Ascending aorta (tissue), 2 donors: ENCODE measurements at regions not wholly inside any gene's neighbourhood (a gene's known extent, or its start where the extent isn't known, plus 50 kb on each side); places are given as distances from the start of the nearest gene placed in this dataset.

Source experiments
- DNase-seq, 2 donors: peaks; one replicate each; pipeline ENCODE4 v3.0.0-alpha.2; 2019; ENCODE audit warnings: low spot score in 2 of 2
- H3K27ac ChIP-seq, 2 donors: fragments of 200-600 bp; sonication (generic); one replicate each; pipeline ENCODE4 v1.5.1; 2016 to 2017; ENCODE audit warnings: mild to moderate bottlenecking in 1 of 2
- H3K27me3 ChIP-seq: fragments of 200-600 bp; sonication (generic); one replicate; pipeline ENCODE4 v1.5.1; 2017
- H3K36me3 ChIP-seq, 2 donors: fragments of 200-600 bp; sonication (generic); one replicate each; pipeline ENCODE4 v1.5.1; 2016
- H3K4me1 ChIP-seq, 2 donors: fragments of 200-600 bp; sonication (generic); one replicate each; pipeline ENCODE4 v1.5.1; 2016 to 2017; ENCODE audit warnings: mild to moderate bottlenecking in 1 of 2
- H3K4me3 ChIP-seq, 2 donors: fragments of 200-600 bp; sonication (generic); one replicate each; pipeline ENCODE4 v1.5.1; 2016 to 2017; ENCODE audit warnings: mild to moderate bottlenecking in 1 of 2
- H3K9me3 ChIP-seq, 2 donors: fragments of 200-600 bp; sonication (generic); one replicate each; pipeline ENCODE4 v1.5.1; 2016
- CTCF ChIP-seq, 3 experiments: fragments of 200-600 bp in 2 of 3; fragments of 450-650 bp in 1 of 3; sonication (generic) in 2 of 3; IDR thresholded peaks; one replicate each; pipeline ENCODE4 v1.5.1; 2016 to 2019; ENCODE audit warnings: antibody characterized with exemption in 3 of 3, mild to moderate bottlenecking in 1 of 3, moderate library complexity in 1 of 3
- intact Hi-C: fragments of 100-400 bp; cut with DNase I; formaldehyde crosslinking; loops from one replicate; pipeline ENCODE4 v1.15.1; 2023

DNA sequence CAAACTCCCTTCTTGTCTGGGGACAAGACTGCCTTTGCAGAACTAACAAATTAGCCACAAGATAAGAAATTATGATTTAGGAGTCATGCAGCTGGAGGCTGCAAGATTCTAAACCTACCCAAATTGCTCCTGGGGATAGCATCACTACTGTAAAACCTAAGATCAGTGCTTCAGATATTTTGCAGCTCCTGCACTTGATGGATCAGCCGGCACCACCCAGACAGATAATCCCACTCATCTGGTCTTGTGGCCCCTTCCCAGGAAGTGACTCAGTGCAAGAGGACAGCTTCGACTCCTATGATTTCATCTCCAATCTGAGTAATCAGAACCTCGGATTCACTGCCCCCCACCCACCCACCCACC, 181.9 kb downstream of the AKR1D1 start:
- intact Hi-C loops, result no loop called here
- Histone ChIP-seq H3K27ac (no peak overlapping the region), H3K4me1 (no peaks in the 10 kb centered on the region), H3K36me3 (no peaks in the 10 kb centered on the region), H3K4me3 (no peak overlapping the region), H3K27me3 (no peaks in the 10 kb centered on the region), H3K9me3 (no peaks in the 10 kb centered on the region)
- DNase-seq, result no peak
- TF ChIP-seq CTCF (IDR thresholded peaks at IDR 0.05), result no peak

- H3K36me3 ChIP-seq, result no peaks in the 10 kb centered on the region
Observed at GRCh38 chr7:138259675-138260074, 183.4 kb downstream of the AKR1D1 start.

GRCh38 chr7:138267934-138268333, 191.7 kb downstream of the AKR1D1 start:
- H3K9me3 ChIP-seq, result peaks cover 0 to 8% of the 10 kb centered on the region in 2 donors
- H3K36me3 ChIP-seq, result no peaks in the 10 kb centered on the region
- H3K27me3 ChIP-seq, result no peaks in the 10 kb centered on the region
- DNase-seq, result no peak
- no peak overlapping the region for H3K4me3 ChIP-seq
- H3K27ac ChIP-seq, result no peak overlapping the region
- no peaks in the 10 kb centered on the region for H3K4me1 ChIP-seq
- intact Hi-C loops, result no loop called here
- TF ChIP-seq CTCF (IDR thresholded peaks at IDR 0.05), result no peak

More at GRCh38 chr7:138259675-138260074, 183.4 kb downstream of the AKR1D1 start:
- no peak for TF ChIP-seq CTCF (IDR thresholded peaks at IDR 0.05)
- Histone ChIP-seq H3K27ac (no peak overlapping the region), H3K4me1 (no peaks in the 10 kb centered on the region), H3K9me3 (no peaks in the 10 kb centered on the region), H3K27me3 (no peaks in the 10 kb centered on the region), H3K4me3 (no peak overlapping the region)
- intact Hi-C loops, result no loop called here
- no peak for DNase-seq

DNA sequence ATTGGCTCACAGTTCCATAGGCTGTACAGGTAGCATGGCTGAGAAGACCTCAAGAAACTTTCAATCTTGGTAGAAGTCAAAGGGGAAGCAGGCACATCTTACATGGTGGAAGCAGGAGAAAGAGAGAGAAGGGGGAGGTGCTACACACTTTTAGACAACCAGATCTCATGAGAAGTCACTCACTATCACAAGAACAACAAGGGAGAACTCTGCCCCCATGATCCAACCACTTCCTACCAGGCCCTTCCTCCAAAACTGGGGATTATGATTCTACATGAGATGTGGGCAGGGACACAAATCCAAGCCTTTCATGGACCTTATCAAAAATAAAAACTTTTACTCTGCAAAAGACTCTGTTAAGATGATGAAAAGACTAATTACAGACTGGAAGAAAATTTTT, 183.2 kb upstream of the TRIM24 start:
- no peaks in the 10 kb centered on the region for H3K27me3 ChIP-seq
- DNase-seq, result no peak
- H3K4me3 ChIP-seq, result no peak overlapping the region
- TF ChIP-seq CTCF (IDR thresholded peaks at IDR 0.05), result no peak
- no peak overlapping the region for H3K27ac ChIP-seq
- no peaks in the 10 kb centered on the region for H3K9me3 ChIP-seq
- H3K36me3 ChIP-seq, result no peaks in the 10 kb centered on the region
- no peaks in the 10 kb centered on the region for H3K4me1 ChIP-seq
- intact Hi-C loops, result no loop called here

GRCh38 chr7:138278601-138279000, 181.5 kb upstream of the TRIM24 start:
- no peaks in the 10 kb centered on the region for H3K4me1 ChIP-seq
- H3K36me3 ChIP-seq, result no peaks in the 10 kb centered on the region
- H3K27me3 ChIP-seq, result no peaks in the 10 kb centered on the region
- no peak overlapping the region for H3K27ac ChIP-seq
- DNase-seq, result no peak
- no peaks in the 10 kb centered on the region for H3K9me3 ChIP-seq
- intact Hi-C loops, result no loop called here
- no peak for TF ChIP-seq CTCF (IDR thresholded peaks at IDR 0.05)
- H3K4me3 ChIP-seq, result no peak overlapping the region

DNA sequence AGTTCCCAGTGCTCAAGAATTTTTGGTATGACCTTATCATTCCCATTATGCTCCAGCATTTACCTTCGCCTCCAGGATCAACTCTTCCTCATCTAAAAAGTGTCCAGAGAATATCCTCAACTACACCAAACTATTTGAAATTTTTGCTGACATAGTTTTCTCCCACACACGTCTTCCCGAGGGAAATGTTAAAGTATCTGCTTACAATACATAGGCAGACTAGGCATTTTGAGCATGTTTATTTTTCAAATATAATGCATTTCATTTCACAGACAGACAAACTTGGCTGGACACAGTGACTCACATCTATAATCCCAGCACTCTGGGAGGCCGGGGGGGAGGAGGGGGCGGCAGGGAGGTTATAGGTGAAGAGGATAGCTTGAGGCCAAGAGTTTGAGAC, 177.1 kb upstream of the TRIM24 start:
- H3K4me1 ChIP-seq, result no peaks in the 10 kb centered on the region
- no peak for DNase-seq
- intact Hi-C loops, result no loop called here
- no peak overlapping the region for H3K4me3 ChIP-seq
- H3K36me3 ChIP-seq, result no peaks in the 10 kb centered on the region
- H3K9me3 ChIP-seq, result no peaks in the 10 kb centered on the region
- H3K27me3 ChIP-seq, result no peaks in the 10 kb centered on the region
- no peak for TF ChIP-seq CTCF (IDR thresholded peaks at IDR 0.05)
- H3K27ac ChIP-seq, result no peak overlapping the region
